Stimulated activated CD4-positive, alpha-beta T cell treated with anti-CD3 and anti-CD28 coated beads, Interleukin-15, amount 100 ng/mL, for 1 hour (primary cell): ENCODE measurements at regions not wholly inside any gene's neighbourhood (a gene's known extent, or its start where the extent isn't known, plus 50 kb on each side); places are given as distances from the start of the nearest gene placed in this dataset.

Experiments used
- DNase-seq, 2 donors: peaks; one replicate each; pipeline ENCODE4 v3.0.0-alpha.2; 2020; ENCODE audit warnings: low read depth in 1 of 2, low spot score in 1 of 2

- no peak for DNase-seq
Observed at GRCh38 chr6:37105148-37106050, 64.6 kb upstream of the PIM1 start.

- no peak for DNase-seq
Observed at GRCh38 chr6:37106051-37106363, 63.9 kb upstream of the PIM1 start.

GRCh38 chr6:37106554-37106953, 63.4 kb upstream of the PIM1 start:
- no peak for DNase-seq

- no peak for DNase-seq
Observed at GRCh38 chr6:37106982-37107491, 62.9 kb upstream of the PIM1 start.

GRCh38 chr6:37109714-37110499, 60.0 kb upstream of the PIM1 start:
- no peak for DNase-seq

- no peak for DNase-seq
Observed at GRCh38 chr6:37110500-37111461, 59.2 kb upstream of the PIM1 start.

- DNase-seq = no peak
Observed at GRCh38 chr6:37113976-37114375, 56.0 kb upstream of the PIM1 start.

GRCh38 chr6:37114612-37115011, 55.3 kb upstream of the PIM1 start:
- DNase-seq = no peak

- no peak for DNase-seq
Observed at GRCh38 chr6:37115236-37115895, 54.6 kb upstream of the PIM1 start.

GRCh38 chr6:37116326-37116725, 53.6 kb upstream of the PIM1 start:
- no peak for DNase-seq

- no peak for DNase-seq
Observed at GRCh38 chr6:37119387-37119886, 50.5 kb upstream of the PIM1 start.
